ENCODE measurements at regions not wholly inside any gene's neighbourhood (a gene's known extent, or its start where the extent isn't known, plus 50 kb on each side); places are given as distances from the start of the nearest gene placed in this dataset.

DNA sequence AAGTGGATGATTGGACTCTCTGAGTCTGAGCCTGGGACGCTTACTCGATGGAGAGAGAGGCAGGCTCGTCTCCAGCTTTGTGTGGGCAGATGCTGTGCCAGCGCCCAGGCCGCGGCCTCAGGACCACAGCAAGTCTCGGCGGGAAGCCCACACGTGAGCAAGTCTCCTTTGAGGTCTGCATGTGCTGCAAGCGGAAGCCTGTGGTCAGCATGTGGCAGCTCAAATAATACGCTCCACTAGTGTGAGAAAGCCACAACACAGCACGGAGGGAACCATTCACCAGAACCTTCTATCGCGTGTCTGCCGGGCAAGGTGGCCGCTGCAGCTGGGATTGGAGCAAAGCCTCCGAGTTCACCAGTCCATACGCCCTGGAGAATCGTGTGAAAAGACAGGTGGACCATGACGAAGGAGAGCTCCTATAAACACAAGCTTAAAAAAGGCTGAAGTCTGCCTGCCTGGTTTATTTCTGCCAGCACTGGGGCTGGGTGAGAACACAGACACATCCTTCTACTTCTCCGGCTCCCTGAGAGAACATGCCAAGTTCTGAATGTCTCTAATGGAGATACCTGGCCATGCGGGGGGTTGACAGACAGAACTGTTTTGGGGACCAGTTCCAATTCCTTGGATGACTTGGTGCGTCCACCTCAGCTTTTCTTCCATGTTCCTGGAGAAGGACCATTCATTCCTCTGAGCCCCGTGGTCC is 82.0 kb upstream of the LRIG1 start:
- Histone ChIP-seq H3K27ac (ENCODE audit: low read depth, low read length, poor library complexity, severe bottlenecking) (no peak overlapping the region), H3K9me2 (ENCODE audit: insufficient read depth, low read length) (no peaks in the 10 kb centered on the region), H3K36me3 (ENCODE audit: insufficient read depth, low read length) (no peaks in the 10 kb centered on the region), H2AFZ (ENCODE audit: low read length) (no peak overlapping the region), H3K4me2 (ENCODE audit: low read length) (no peak overlapping the region), H4K20me1 (ENCODE audit: insufficient read depth, low read length) (no peaks in the 10 kb centered on the region), H3K79me2 (ENCODE audit: insufficient read depth, low read depth, low read length) (no peaks in the 10 kb centered on the region), H3K4me3 (ENCODE audit: low read depth, low read length, poor library complexity, severe bottlenecking) (no peak overlapping the region), H3K9me3 (ENCODE audit: low read length) (no peaks in the 10 kb centered on the region), H3K4me1 (ENCODE audit: insufficient read depth, low read length, poor library complexity, severe bottlenecking) (peaks cover 11% of the 10 kb centered on the region)
- no peak for TF ChIP-seq EZH2phosphoT487 (IDR thresholded peaks at IDR 0.05; ENCODE audit: borderline replicate concordance, low read depth, low read length)
- TF ChIP-seq, protein P1, sequence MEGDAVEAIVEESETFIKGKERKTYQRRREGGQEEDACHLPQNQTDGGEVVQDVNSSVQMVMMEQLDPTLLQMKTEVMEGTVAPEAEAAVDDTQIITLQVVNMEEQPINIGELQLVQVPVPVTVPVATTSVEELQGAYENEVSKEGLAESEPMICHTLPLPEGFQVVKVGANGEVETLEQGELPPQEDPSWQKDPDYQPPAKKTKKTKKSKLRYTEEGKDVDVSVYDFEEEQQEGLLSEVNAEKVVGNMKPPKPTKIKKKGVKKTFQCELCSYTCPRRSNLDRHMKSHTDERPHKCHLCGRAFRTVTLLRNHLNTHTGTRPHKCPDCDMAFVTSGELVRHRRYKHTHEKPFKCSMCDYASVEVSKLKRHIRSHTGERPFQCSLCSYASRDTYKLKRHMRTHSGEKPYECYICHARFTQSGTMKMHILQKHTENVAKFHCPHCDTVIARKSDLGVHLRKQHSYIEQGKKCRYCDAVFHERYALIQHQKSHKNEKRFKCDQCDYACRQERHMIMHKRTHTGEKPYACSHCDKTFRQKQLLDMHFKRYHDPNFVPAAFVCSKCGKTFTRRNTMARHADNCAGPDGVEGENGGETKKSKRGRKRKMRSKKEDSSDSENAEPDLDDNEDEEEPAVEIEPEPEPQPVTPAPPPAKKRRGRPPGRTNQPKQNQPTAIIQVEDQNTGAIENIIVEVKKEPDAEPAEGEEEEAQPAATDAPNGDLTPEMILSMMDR (conservative IDR thresholded peaks at IDR 0.05; ENCODE audit: low read length), result no peak
- intact Hi-C loops (cut with micrococcal nuclease; ENCODE audit: unreplicated experiment), result no loop called here
- DNase-seq (ENCODE audit: low spot score), result peak; percentile 69
- ChIA-PET CTCF (ENCODE audit: unreplicated experiment) (no interaction called here), POLR2A (interaction anchor here (1.4 kb wide), 2 partner anchors 10 to 29 kb away, joined by 3 to 6 read pairs; no protein-coding TSS in a partner anchor)
- no TSS peak for BruUV-seq (replicated peaks)

DNA sequence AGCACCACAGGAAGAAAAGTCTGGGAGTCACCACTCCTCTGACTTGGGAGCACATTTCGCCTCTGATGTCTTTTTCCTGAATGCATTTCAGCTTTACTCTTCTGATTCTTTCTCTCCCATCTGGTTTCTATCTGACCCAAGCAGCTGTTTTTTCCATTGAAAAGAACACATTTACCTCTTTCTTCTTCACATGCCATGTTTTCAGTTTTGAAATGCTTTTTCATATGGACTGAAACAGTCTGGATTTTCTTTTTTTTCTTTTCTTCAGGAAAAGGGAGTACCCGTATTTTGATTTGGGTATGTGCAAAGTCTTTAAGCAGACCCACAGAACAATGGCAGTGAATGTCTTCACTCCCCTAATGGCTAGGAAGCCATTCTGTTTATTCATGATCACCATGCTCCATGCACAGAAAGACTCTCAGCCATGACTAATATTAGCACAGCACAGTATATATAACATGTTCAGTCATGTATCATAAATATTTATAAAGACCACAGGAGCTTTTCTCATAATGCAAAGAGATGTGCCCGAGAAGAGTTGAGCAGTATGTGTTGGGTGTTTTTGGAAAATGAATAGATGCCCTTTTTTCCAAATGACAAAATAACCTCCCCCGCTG is 82.7 kb upstream of the LRIG1 start:
- Histone ChIP-seq H3K4me1 (ENCODE audit: insufficient read depth, low read length, poor library complexity, severe bottlenecking) (peaks cover 11% of the 10 kb centered on the region), H3K36me3 (ENCODE audit: insufficient read depth, low read length) (no peaks in the 10 kb centered on the region), H3K4me2 (ENCODE audit: low read length) (no peak overlapping the region), H3K27ac (ENCODE audit: low read depth, low read length, poor library complexity, severe bottlenecking) (no peak overlapping the region), H4K20me1 (ENCODE audit: insufficient read depth, low read length) (no peaks in the 10 kb centered on the region), H3K9me3 (ENCODE audit: low read length) (no peaks in the 10 kb centered on the region), H3K79me2 (ENCODE audit: insufficient read depth, low read depth, low read length) (no peaks in the 10 kb centered on the region), H3K4me3 (ENCODE audit: low read depth, low read length, poor library complexity, severe bottlenecking) (no peak overlapping the region), H2AFZ (ENCODE audit: low read length) (no peak overlapping the region), H3K9me2 (ENCODE audit: insufficient read depth, low read length) (no peaks in the 10 kb centered on the region)
- intact Hi-C loops (cut with micrococcal nuclease; ENCODE audit: unreplicated experiment), result no loop called here
- no TSS peak for BruUV-seq (replicated peaks)
- TF ChIP-seq EZH2phosphoT487 (IDR thresholded peaks at IDR 0.05; ENCODE audit: borderline replicate concordance, low read depth, low read length), result no peak
- TF ChIP-seq, protein P1 (conservative IDR thresholded peaks at IDR 0.05; ENCODE audit: low read length), result no peak
- DNase-seq (ENCODE audit: low spot score), result no peak
- ChIA-PET CTCF (ENCODE audit: unreplicated experiment) (no interaction called here), POLR2A (no interaction called here)

GRCh38 chr3:66585520-66586095 is 84.8 kb upstream of the LRIG1 start:
- Histone ChIP-seq H3K9me3 (ENCODE audit: low read length) (no peaks in the 10 kb centered on the region), H3K4me3 (ENCODE audit: low read depth, low read length, poor library complexity, severe bottlenecking) (no peak overlapping the region), H3K9me2 (ENCODE audit: insufficient read depth, low read length) (no peaks in the 10 kb centered on the region), H2AFZ (ENCODE audit: low read length) (no peak overlapping the region), H3K79me2 (ENCODE audit: insufficient read depth, low read depth, low read length) (no peaks in the 10 kb centered on the region), H4K20me1 (ENCODE audit: insufficient read depth, low read length) (no peaks in the 10 kb centered on the region), H3K36me3 (ENCODE audit: insufficient read depth, low read length) (no peaks in the 10 kb centered on the region), H3K27ac (ENCODE audit: low read depth, low read length, poor library complexity, severe bottlenecking) (no peak overlapping the region), H3K4me1 (ENCODE audit: insufficient read depth, low read length, poor library complexity, severe bottlenecking) (peaks cover 11% of the 10 kb centered on the region), H3K4me2 (ENCODE audit: low read length) (no peak overlapping the region)
- intact Hi-C loops (cut with micrococcal nuclease; ENCODE audit: unreplicated experiment), result no loop called here
- ChIA-PET CTCF (ENCODE audit: unreplicated experiment) (no interaction called here), POLR2A (interaction anchor here (0.6 kb wide), 2 partner anchors 9 to 332 kb away, joined by 3 to 4 read pairs; no protein-coding TSS in a partner anchor)
- DNase-seq (ENCODE audit: low spot score), result no peak
- no TSS peak for BruUV-seq (replicated peaks)
- TF ChIP-seq, protein P1 (conservative IDR thresholded peaks at IDR 0.05; ENCODE audit: low read length), result no peak
- TF ChIP-seq EZH2phosphoT487 (IDR thresholded peaks at IDR 0.05; ENCODE audit: borderline replicate concordance, low read depth, low read length), result no peak
